GM12864 (cell line): ENCODE measurements at regions not wholly inside any gene's neighbourhood (a gene's known extent, or its start where the extent isn't known, plus 50 kb on each side); places are given as distances from the start of the nearest gene placed in this dataset.

Source experiments
- DNase-seq: peaks from one replicate; pipeline ENCODE4 v3.0.0-alpha.2; 2011; ENCODE audit warnings: low read depth
- H3K4me3 ChIP-seq: 2 replicates; pipeline ENCODE4 v1.5.1; 2011; ENCODE audit warnings: mild to moderate bottlenecking, low read depth, low read length, control low read depth
- CTCF ChIP-seq: IDR thresholded peaks from 2 replicates; pipeline ENCODE4 v1.5.1; 2011; ENCODE audit warnings: low read depth, mild to moderate bottlenecking, moderate library complexity, low read length, control low read depth, inconsistent platforms; ENCODE audit errors: missing control alignments

DNA sequence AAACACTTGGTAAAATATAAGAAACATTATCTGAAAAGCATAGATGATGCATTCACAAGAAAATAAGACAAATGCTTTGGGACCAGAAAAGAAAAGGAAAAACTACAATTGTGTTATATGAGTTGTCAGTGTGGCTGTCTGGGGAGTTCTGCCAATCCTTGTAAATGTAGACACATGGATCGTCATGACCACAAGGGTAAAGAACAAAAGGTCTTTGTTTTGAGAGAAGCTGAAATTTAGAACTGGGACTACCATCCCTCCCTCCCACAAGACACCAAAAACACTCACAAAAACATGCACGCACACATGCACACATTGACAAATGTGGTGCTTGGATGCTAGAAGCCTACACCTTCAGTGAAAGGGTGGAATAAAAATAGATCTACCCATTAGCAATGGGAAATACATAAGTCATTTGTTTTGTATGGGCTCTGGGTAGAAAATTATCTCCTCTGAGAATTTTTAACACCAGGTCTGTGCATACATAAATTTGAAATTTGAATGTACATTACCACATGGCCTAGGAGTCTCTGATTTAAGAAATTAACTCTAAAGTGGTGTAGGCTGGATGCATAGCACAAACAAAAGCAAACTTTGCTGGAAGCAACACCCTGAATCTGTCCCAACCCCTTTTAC is 266.2 kb upstream of the SLC39A10 start:
- no peak for DNase-seq
- no peak overlapping the region for H3K4me3 ChIP-seq
- TF ChIP-seq CTCF, result no peak

GRCh38 chr2:195388028-195388427 is 269.0 kb upstream of the SLC39A10 start:
- no peak overlapping the region for H3K4me3 ChIP-seq
- no peak for TF ChIP-seq CTCF
- DNase-seq, result no peak

DNA sequence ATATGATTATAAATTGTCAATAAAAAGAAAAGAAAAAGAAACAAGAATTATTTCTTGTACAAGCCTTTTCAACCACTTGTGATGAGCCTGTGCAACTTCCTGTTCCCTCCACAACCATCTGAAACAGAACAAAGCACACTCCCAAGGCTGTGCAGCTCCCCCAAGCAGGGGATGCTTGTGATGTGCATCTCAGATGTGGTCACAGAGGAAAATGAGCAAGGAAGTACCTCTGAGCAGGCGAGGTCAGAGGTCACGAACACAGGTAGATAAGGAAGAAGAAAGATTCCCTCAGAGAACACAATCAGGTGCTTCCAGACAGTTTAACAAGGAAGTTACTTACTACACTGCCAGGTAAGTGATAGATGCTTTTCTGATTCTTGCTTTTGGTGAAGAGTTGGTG is 274.8 kb upstream of the SLC39A10 start:
- H3K4me3 ChIP-seq, result no peak overlapping the region
- no peak for TF ChIP-seq CTCF
- no peak for DNase-seq

- H3K4me3 ChIP-seq, result no peak overlapping the region
- no peak for TF ChIP-seq CTCF
- DNase-seq, result no peak
Measured at GRCh38 chr2:195370167-195370943, 286.7 kb upstream of the SLC39A10 start.

- TF ChIP-seq CTCF, result no peak
- DNase-seq, result no peak
- no peak overlapping the region for H3K4me3 ChIP-seq
Measured at GRCh38 chr2:195369218-195369587, 287.8 kb upstream of the SLC39A10 start.

DNA sequence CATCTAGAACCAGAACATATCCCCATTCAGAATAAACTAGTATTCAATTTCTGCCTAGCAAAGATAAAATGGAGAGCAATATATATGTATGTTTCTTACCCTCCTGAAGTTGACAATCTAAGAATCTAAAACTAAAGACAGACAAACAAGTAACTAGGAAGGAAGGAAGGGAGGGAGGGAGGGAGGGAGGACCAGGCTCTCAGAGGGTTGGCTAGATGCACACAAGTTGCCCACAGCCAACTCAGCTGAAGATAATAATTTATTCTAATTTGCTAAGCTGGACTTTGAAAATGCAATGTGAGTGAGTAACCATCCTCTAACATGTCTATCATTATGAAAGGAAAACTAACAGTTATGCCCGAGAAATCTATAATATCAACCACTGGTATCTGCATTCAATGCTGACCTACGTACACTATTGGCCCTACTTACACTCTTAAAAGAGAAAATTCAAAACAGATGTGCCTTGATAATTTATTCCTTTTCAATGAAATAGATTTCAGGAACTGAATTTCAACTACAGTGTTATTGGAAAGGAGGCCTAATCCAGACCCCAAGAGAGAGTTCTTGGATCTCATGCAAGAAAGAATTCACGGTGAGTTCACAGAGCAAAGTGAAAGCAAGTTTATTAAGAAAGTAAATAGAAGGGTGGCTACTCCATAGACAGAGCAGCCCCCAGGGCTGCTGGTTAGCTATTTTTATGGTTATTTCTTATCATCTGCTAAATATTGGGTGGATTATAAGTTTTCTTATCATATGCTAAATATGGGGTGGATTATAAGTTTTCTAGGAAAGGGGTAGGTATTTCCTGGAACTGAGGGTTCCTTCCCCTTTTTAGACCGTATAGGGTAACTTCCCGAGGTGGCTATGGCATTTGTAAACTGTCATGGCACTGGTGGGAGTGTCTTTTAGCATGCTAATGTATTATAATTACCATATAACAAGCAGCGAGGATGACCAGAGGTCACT is 288.5 kb upstream of the SLC39A10 start:
- TF ChIP-seq CTCF, result no peak
- DNase-seq, result no peak
- no peak overlapping the region for H3K4me3 ChIP-seq
